ENCODE measurements at regions not wholly inside any gene's neighbourhood (a gene's known extent, or its start where the extent isn't known, plus 50 kb on each side); places are given as distances from the start of the nearest gene placed in this dataset.

DNA sequence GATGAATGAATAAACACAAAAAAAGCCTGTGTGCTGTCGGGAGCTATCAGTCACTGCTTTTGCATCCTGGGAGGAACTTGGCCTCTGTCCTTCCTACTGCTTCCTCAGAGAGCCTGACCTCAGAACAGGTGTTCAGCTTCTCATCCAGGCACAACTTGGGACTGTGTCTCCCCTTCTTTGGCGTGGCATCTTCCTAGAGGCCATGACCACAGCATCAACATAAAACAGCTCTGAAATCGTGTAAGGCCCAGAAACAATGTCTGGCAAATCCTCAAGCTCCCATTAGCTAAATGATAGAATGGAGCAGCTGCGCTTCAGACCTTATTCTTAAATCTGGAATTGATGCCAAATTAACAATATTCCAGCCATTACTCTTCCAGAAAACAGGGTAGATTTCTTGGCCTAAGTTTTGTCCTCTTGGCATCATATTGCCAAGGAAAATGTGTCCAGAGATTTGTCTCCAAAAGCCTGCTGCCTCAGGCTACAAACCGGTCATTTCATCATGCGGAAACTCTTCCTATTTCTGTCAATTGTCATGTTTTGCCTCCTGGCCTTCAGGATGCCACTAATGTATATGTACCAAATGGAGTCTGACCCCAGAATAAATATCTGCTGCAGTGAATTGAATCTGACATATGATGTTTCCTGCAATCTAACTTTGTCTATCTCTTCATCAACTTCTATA lies 53.2 kb upstream of the RAB27B start:
- Histone ChIP-seq H3K79me2 (ENCODE audit: insufficient read depth, low read length) (no peaks in the 10 kb centered on the region), H4K20me1 (ENCODE audit: low read depth, low read length) (no peaks in the 10 kb centered on the region), H3K27ac (ENCODE audit: low read depth, low read length) (no peak overlapping the region), H3K9me2 (replicated peaks; ENCODE audit: insufficient read depth, low read length) (no peaks in the 10 kb centered on the region), H2AFZ (ENCODE audit: low read depth, low read length, severe bottlenecking) (no peak overlapping the region), H3K4me3 (ENCODE audit: insufficient read depth, low read length, poor library complexity, severe bottlenecking) (no peak overlapping the region), H3F3A (ENCODE audit: insufficient read depth) (no peaks in the 10 kb centered on the region), H3K9ac (ENCODE audit: low read length) (no peak overlapping the region), H3K36me3 (ENCODE audit: low read length) (no peaks in the 10 kb centered on the region), H3K27me3 (ENCODE audit: low read length) (no peaks in the 10 kb centered on the region), H3K9me3 (ENCODE audit: insufficient read depth, low read length) (no peaks in the 10 kb centered on the region), H3K4me2 (ENCODE audit: low read depth, low read length, poor library complexity, severe bottlenecking) (no peak overlapping the region)
- TF ChIP-seq, protein P1, sequence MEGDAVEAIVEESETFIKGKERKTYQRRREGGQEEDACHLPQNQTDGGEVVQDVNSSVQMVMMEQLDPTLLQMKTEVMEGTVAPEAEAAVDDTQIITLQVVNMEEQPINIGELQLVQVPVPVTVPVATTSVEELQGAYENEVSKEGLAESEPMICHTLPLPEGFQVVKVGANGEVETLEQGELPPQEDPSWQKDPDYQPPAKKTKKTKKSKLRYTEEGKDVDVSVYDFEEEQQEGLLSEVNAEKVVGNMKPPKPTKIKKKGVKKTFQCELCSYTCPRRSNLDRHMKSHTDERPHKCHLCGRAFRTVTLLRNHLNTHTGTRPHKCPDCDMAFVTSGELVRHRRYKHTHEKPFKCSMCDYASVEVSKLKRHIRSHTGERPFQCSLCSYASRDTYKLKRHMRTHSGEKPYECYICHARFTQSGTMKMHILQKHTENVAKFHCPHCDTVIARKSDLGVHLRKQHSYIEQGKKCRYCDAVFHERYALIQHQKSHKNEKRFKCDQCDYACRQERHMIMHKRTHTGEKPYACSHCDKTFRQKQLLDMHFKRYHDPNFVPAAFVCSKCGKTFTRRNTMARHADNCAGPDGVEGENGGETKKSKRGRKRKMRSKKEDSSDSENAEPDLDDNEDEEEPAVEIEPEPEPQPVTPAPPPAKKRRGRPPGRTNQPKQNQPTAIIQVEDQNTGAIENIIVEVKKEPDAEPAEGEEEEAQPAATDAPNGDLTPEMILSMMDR (IDR thresholded peaks at IDR 0.05; ENCODE audit: insufficient read depth, low read length, poor library complexity, severe bottlenecking): no peak
- no peak for TF ChIP-seq EZH2phosphoT487 (conservative IDR thresholded peaks at IDR 0.05; ENCODE audit: low read length)

DNA sequence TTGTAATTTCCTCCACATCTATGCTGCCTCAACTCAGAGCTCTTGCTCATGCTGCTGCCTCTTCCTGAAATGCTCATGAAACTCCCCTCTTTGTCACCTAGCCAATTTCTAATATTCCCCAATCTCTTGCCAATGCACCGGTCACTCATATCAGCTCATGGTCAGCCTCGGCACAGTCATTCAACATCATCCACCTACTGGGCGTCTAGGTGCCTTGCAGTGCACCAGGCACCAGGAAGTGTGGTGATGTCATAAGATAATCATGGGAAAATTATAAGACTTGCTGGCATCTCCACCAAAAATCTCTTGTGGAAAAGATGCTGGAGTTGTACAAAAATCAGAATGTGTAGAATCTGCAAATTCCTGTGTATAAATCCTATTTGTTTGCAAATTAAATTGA lies 52.6 kb upstream of the RAB27B start:
- Histone ChIP-seq H3K27ac (ENCODE audit: low read depth, low read length) (no peak overlapping the region), H3K9me2 (replicated peaks; ENCODE audit: insufficient read depth, low read length) (no peaks in the 10 kb centered on the region), H4K20me1 (ENCODE audit: low read depth, low read length) (no peaks in the 10 kb centered on the region), H3K27me3 (ENCODE audit: low read length) (no peaks in the 10 kb centered on the region), H3K4me3 (ENCODE audit: insufficient read depth, low read length, poor library complexity, severe bottlenecking) (no peak overlapping the region), H3K79me2 (ENCODE audit: insufficient read depth, low read length) (no peaks in the 10 kb centered on the region), H3K9me3 (ENCODE audit: insufficient read depth, low read length) (no peaks in the 10 kb centered on the region), H2AFZ (ENCODE audit: low read depth, low read length, severe bottlenecking) (no peak overlapping the region), H3K9ac (ENCODE audit: low read length) (no peak overlapping the region), H3K36me3 (ENCODE audit: low read length) (no peaks in the 10 kb centered on the region), H3K4me2 (ENCODE audit: low read depth, low read length, poor library complexity, severe bottlenecking) (no peak overlapping the region), H3F3A (ENCODE audit: insufficient read depth) (no peaks in the 10 kb centered on the region)
- no peak for TF ChIP-seq EZH2phosphoT487 (conservative IDR thresholded peaks at IDR 0.05; ENCODE audit: low read length)
- TF ChIP-seq, protein P1 (IDR thresholded peaks at IDR 0.05; ENCODE audit: insufficient read depth, low read length, poor library complexity, severe bottlenecking): no peak

DNA sequence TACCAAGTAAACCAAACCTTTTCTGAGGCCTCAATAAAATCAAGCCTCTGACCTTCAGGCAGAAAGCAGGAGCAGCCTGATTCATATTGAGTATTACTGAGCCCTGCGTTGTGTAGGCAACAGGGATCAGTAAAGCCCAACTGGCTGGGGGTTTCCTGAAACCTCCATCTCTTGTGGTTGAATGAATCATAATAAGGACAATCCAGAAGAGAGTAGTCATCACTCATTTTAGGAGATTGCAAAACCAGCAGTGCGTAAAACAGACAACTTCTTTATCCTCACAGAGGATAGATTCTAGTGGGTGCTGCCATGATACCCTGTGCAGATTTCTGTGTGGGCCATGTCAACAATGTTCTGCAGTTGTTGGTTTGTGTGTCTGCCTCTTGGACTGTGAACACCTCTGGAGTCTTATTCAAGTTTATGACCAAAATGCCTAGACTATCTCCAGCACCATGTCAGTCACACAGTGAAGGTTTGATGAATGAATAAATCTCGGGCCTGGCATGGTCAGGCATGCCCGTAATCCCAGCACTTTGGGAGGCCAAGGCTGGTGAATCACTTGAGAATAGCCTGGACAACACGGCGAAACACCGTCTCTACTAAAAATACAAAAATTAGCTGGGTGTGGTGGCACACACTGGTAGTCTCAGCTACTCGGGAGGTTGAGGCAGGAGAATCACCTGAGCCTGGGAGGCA lies 51.8 kb upstream of the RAB27B start:
- Histone ChIP-seq H4K20me1 (ENCODE audit: low read depth, low read length) (no peaks in the 10 kb centered on the region), H2AFZ (ENCODE audit: low read depth, low read length, severe bottlenecking) (no peak overlapping the region), H3K9me3 (ENCODE audit: insufficient read depth, low read length) (no peaks in the 10 kb centered on the region), H3K9me2 (replicated peaks; ENCODE audit: insufficient read depth, low read length) (no peaks in the 10 kb centered on the region), H3K79me2 (ENCODE audit: insufficient read depth, low read length) (no peaks in the 10 kb centered on the region), H3K36me3 (ENCODE audit: low read length) (no peaks in the 10 kb centered on the region), H3K4me2 (ENCODE audit: low read depth, low read length, poor library complexity, severe bottlenecking) (no peak overlapping the region), H3K27ac (ENCODE audit: low read depth, low read length) (no peak overlapping the region), H3K4me3 (ENCODE audit: insufficient read depth, low read length, poor library complexity, severe bottlenecking) (no peak overlapping the region), H3K27me3 (ENCODE audit: low read length) (no peaks in the 10 kb centered on the region), H3K9ac (ENCODE audit: low read length) (no peak overlapping the region), H3F3A (ENCODE audit: insufficient read depth) (no peaks in the 10 kb centered on the region)
- TF ChIP-seq, protein P1 (IDR thresholded peaks at IDR 0.05; ENCODE audit: insufficient read depth, low read length, poor library complexity, severe bottlenecking): no peak
- no peak for TF ChIP-seq EZH2phosphoT487 (conservative IDR thresholded peaks at IDR 0.05; ENCODE audit: low read length)

All from SU-DHL-6 (cell line).